GM23338 (cell line): ENCODE measurements at regions not wholly inside any gene's neighbourhood (a gene's known extent, or its start where the extent isn't known, plus 50 kb on each side); places are given as distances from the start of the nearest gene placed in this dataset.

Experiments used
- ATAC-seq: fragments of 200-7000 bp; cut with Tn5 transposase; 3 replicates; pipeline ENCODE4 v1.9.1; 2020
- DNase-seq: peaks from one replicate; pipeline ENCODE4 v3.0.0-alpha.2; 2015; ENCODE audit warnings: low spot score
- H2AFZ ChIP-seq: fragments of 200-600 bp; sonication (generic); 2 replicates; pipeline ENCODE4 v1.8.0; 2016; ENCODE audit warnings: antibody characterized with exemption, mild to moderate bottlenecking, moderate library complexity
- H3F3A ChIP-seq: fragments of 200-600 bp; sonication (generic); replicated peaks from 2 replicates; pipeline ENCODE4 v1.8.0; 2017; ENCODE audit warnings: antibody characterized with exemption, mixed run types, low read depth
- H3K27ac ChIP-seq: fragments of 200-600 bp; sonication (generic); 2 replicates; pipeline ENCODE4 v1.6.1; 2016; ENCODE audit warnings: low read depth
- H3K27me3 ChIP-seq: fragments of 200-600 bp; sonication (generic); 2 replicates; pipeline ENCODE4 v1.8.0; 2016; ENCODE audit warnings: mild to moderate bottlenecking, mixed run types, moderate library complexity; ENCODE audit not compliant: insufficient read depth
- H3K36me3 ChIP-seq: fragments of 200-600 bp; sonication (generic); 2 replicates; pipeline ENCODE4 v1.8.0; 2016; ENCODE audit warnings: mild to moderate bottlenecking; ENCODE audit not compliant: insufficient read depth
- H3K4me1 ChIP-seq: fragments of 200-600 bp; sonication (generic); 2 replicates; pipeline ENCODE4 v1.8.0; 2016; ENCODE audit warnings: mild to moderate bottlenecking, moderate library complexity; ENCODE audit not compliant: insufficient read depth
- H3K4me2 ChIP-seq: fragments of 200-600 bp; sonication (generic); 2 replicates; pipeline ENCODE4 v1.7.1; 2017; ENCODE audit warnings: mixed run types
- H3K4me3 ChIP-seq: fragments of 200-600 bp; sonication (generic); 2 replicates; pipeline ENCODE4 v1.6.1; 2016; ENCODE audit warnings: mixed run types
- H3K79me2 ChIP-seq: fragments of 200-600 bp; sonication (generic); replicated peaks from 2 replicates; pipeline ENCODE4 v1.8.0; 2017; ENCODE audit warnings: mild to moderate bottlenecking; ENCODE audit not compliant: insufficient read depth
- H3K9me2 ChIP-seq: fragments of 200-600 bp; sonication (generic); 2 replicates; pipeline ENCODE4 v1.8.0; 2017; ENCODE audit not compliant: insufficient read depth
- H4K20me1 ChIP-seq: fragments of 200-600 bp; sonication (generic); replicated peaks from 2 replicates; pipeline ENCODE4 v1.8.0; 2017; ENCODE audit warnings: mild to moderate bottlenecking; ENCODE audit not compliant: insufficient read depth
- H3K27ac Mint-ChIP-seq: 2 replicates; pipeline ENCODE4 v1.8.0; 2020; ENCODE audit warnings: inconsistent platforms, mild to moderate bottlenecking, moderate library complexity, mixed read lengths
- H3K27me3 Mint-ChIP-seq: 3 replicates; pipeline ENCODE4 v1.8.0; 2022; ENCODE audit warnings: low read depth, mild to moderate bottlenecking, moderate library complexity, mixed read lengths, inconsistent platforms; ENCODE audit not compliant: insufficient read depth, poor library complexity
- H3K36me3 Mint-ChIP-seq: 3 replicates; pipeline ENCODE4 v1.8.0; 2021; ENCODE audit warnings: low read depth, mild to moderate bottlenecking, inconsistent platforms, moderate library complexity, mixed read lengths
- H3K4me1 Mint-ChIP-seq: 3 replicates; pipeline ENCODE4 v1.8.0; 2020; ENCODE audit warnings: mild to moderate bottlenecking, inconsistent platforms, mixed read lengths
- H3K4me3 Mint-ChIP-seq: 3 replicates; pipeline ENCODE4 v1.8.0; 2021; ENCODE audit warnings: moderate library complexity, mild to moderate bottlenecking, inconsistent platforms, mixed read lengths
- H3K9me3 Mint-ChIP-seq: 3 replicates; pipeline ENCODE4 v1.8.0; 2020; ENCODE audit warnings: moderate library complexity, mild to moderate bottlenecking, inconsistent platforms, mixed read lengths
- ETS1 ChIP-seq: IDR thresholded peaks from 2 replicates; pipeline ENCODE4 v1.6.1; 2016; ENCODE audit warnings: antibody characterized with exemption
- EZH2 ChIP-seq: fragments of 200-600 bp; sonication (generic); IDR thresholded peaks from one replicate; pipeline ENCODE4 v1.8.0; 2017; ENCODE audit warnings: antibody characterized with exemption, mild to moderate bottlenecking, low read depth; ENCODE audit not compliant: unreplicated experiment
- EZH2phosphoT487 ChIP-seq: fragments of 200-600 bp; sonication (generic); IDR thresholded peaks from one replicate; pipeline ENCODE4 v1.8.1; 2018; ENCODE audit warnings: antibody characterized with exemption; ENCODE audit not compliant: unreplicated experiment
- NANOG ChIP-seq: IDR thresholded peaks from 2 replicates; pipeline ENCODE4 v1.6.1; 2016; ENCODE audit warnings: antibody characterized with exemption, borderline replicate concordance
- POLR2AphosphoS5 ChIP-seq: IDR thresholded peaks from 2 replicates; pipeline ENCODE4 v1.6.1; 2016; ENCODE audit warnings: antibody characterized with exemption, low read depth
- REST ChIP-seq: IDR thresholded peaks from one replicate; pipeline ENCODE4 v1.6.1; 2018; ENCODE audit warnings: antibody characterized with exemption; ENCODE audit not compliant: unreplicated experiment
- STAT1 ChIP-seq: IDR thresholded peaks from one replicate; pipeline ENCODE4 v1.6.1; 2016; ENCODE audit warnings: antibody characterized with exemption; ENCODE audit not compliant: unreplicated experiment
- ZNF114 ChIP-seq: fragments of 250-450 bp; sonication (Bioruptor Pico); IDR thresholded peaks from 2 replicates; pipeline ENCODE4 v1.5.0; 2020; ENCODE audit warnings: mild to moderate bottlenecking, moderate library complexity
- ZNF331 ChIP-seq: fragments of 250-450 bp; sonication (Bioruptor Pico); IDR thresholded peaks from 2 replicates; pipeline ENCODE4 v1.5.0; 2020; ENCODE audit warnings: low read depth, mild to moderate bottlenecking, moderate library complexity
- TF ChIP-seq, protein P1 (sequence below), 2 experiments: fragments of 200-600 bp in 1 of 2; sonication (generic) in 1 of 2; conservative IDR thresholded peaks; 2 replicates each; pipeline versions ENCODE4 v1.5.1 to v1.6.1; 2016 to 2017; ENCODE audit warnings: antibody characterized with exemption in 2 of 2, low read depth in 2 of 2, mild to moderate bottlenecking in 2 of 2, moderate library complexity in 1 of 2

DNA sequence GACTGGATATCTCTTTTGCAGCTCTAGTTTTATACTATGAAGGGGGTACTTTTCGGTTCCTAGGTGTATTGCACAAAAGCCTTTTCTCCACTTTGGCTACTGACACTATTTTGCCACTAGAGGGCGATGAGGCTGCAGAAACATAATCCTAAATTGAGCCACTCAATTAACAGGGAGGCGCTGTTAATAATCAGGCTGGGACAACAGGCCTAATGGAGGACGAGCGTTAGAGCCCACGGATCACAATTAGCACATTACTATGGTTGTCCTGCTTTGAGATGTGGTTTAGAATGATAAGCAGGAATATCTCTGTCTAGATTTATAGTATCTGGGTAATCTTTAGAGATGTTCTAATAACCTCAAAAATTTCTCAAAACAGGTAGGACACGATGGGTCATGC is 62.2 kb upstream of the PMAIP1 start:
- H3K4me1 ChIP-seq: peaks cover 41% of the 10 kb centered on the region
- Mint-ChIP-seq H3K27ac (no peak overlapping the region), H3K9me3 (peaks cover 5% of the 10 kb centered on the region; the same call in 2 of the 3 replicates), H3K27me3 (no peaks in the 10 kb centered on the region), H3K4me1 (peaks cover 31% of the 10 kb centered on the region), H3K36me3 (no peaks in the 10 kb centered on the region), H3K4me3 (no peak overlapping the region)
- H3K9me2 ChIP-seq: no peaks in the 10 kb centered on the region
- no peak overlapping the region for H2AFZ ChIP-seq
- no peak overlapping the region for H3K4me2 ChIP-seq
- ATAC-seq (peak; percentile 70), DNase-seq (peak; percentile 91)
- H4K20me1 ChIP-seq: no peaks in the 10 kb centered on the region
- no peaks in the 10 kb centered on the region for H3F3A ChIP-seq
- TF ChIP-seq, protein P1, sequence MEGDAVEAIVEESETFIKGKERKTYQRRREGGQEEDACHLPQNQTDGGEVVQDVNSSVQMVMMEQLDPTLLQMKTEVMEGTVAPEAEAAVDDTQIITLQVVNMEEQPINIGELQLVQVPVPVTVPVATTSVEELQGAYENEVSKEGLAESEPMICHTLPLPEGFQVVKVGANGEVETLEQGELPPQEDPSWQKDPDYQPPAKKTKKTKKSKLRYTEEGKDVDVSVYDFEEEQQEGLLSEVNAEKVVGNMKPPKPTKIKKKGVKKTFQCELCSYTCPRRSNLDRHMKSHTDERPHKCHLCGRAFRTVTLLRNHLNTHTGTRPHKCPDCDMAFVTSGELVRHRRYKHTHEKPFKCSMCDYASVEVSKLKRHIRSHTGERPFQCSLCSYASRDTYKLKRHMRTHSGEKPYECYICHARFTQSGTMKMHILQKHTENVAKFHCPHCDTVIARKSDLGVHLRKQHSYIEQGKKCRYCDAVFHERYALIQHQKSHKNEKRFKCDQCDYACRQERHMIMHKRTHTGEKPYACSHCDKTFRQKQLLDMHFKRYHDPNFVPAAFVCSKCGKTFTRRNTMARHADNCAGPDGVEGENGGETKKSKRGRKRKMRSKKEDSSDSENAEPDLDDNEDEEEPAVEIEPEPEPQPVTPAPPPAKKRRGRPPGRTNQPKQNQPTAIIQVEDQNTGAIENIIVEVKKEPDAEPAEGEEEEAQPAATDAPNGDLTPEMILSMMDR (conservative IDR thresholded peaks at IDR 0.05; ENCODE audit: low read depth in 2 of 2): peak; percentile 95 to 99
- TF ChIP-seq STAT1: no peak
- no peak for TF ChIP-seq NANOG
- H3K79me2 ChIP-seq: no peaks in the 10 kb centered on the region
- H3K4me3 ChIP-seq: no peak overlapping the region
- no peak overlapping the region for H3K27ac ChIP-seq
- no peaks in the 10 kb centered on the region for H3K36me3 ChIP-seq
- H3K27me3 ChIP-seq: no peaks in the 10 kb centered on the region

DNA sequence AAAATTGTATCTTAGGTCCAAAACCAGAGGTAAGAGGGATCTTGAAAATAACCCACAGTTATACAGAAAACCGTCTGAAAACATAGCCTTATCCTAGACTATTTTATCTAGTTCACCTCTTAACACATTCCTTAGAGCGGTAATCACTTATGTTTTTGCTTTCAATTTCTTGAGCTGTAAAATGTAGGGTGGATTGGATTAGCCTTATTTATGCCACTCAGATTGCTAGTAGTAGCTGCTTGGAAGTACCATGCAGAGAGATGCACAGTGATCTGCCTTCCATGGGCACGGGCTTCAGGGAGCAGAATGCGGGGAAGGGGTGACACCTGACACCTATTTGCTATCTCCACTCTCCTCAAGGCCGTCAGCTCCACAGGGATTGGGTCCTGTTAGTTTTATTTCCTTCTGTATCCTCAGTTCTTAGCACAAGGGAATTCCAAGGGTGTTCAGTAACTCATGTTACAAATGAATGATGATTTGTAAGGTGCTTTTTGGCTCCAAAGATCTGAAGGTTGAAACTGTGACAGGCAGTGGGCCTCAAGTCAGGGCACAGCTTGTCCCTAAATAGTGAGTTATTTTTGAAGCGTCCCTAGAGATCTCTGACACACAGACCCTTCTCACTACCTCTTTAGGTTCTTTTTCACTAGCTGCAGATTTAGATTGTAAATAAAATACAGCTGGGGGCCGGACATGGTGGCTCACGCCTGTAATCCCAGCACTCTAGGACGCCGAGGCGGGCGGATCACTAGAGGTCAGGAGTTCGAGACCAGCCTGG is 64.0 kb upstream of the PMAIP1 start:
- peak; percentile 91 for ATAC-seq
- Mint-ChIP-seq H3K9me3 (peaks cover 5% of the 10 kb centered on the region; the same call in 2 of the 3 replicates), H3K27ac (0 out of 2 replicates have a peak overlapping the region, but pooled peaks have one; percentile 15), H3K36me3 (no peaks in the 10 kb centered on the region), H3K4me1 (peaks cover 33% of the 10 kb centered on the region), H3K4me3 (0 out of 3 replicates have a peak overlapping the region, but pooled peaks have one; percentile 14), H3K27me3 (peaks cover 1% of the 10 kb centered on the region)
- H3K27ac ChIP-seq: peak overlapping the region; percentile 15; the same call in 1 of the 2 replicates
- H3K27me3 ChIP-seq: no peaks in the 10 kb centered on the region
- TF ChIP-seq, protein P1 (conservative IDR thresholded peaks at IDR 0.05; ENCODE audit: low read depth in 2 of 2): no peak
- no peak for TF ChIP-seq EZH2phosphoT487
- TF ChIP-seq ZNF114 (CRISPR knock-in tag): no peak
- no peak for TF ChIP-seq ZNF331 (CRISPR knock-in tag)
- TF ChIP-seq ETS1: no peak
- TF ChIP-seq EZH2: no peak
- no peak for TF ChIP-seq POLR2AphosphoS5
- TF ChIP-seq REST: no peak
- no peak for TF ChIP-seq NANOG
- no peaks in the 10 kb centered on the region for H3K9me2 ChIP-seq
- no peaks in the 10 kb centered on the region for H3F3A ChIP-seq
- no peaks in the 10 kb centered on the region for H3K36me3 ChIP-seq
- H3K4me3 ChIP-seq: peak overlapping the region; percentile 20
- no peaks in the 10 kb centered on the region for H4K20me1 ChIP-seq
- DNase-seq: peak; percentile 81
- H3K4me1 ChIP-seq: peaks cover 37% of the 10 kb centered on the region
- H3K79me2 ChIP-seq: no peaks in the 10 kb centered on the region
- H3K4me2 ChIP-seq: peak overlapping the region; percentile 41
- H2AFZ ChIP-seq: no peak overlapping the region
